ENCODE measurements at regions not wholly inside any gene's neighbourhood (a gene's known extent, or its start where the extent isn't known, plus 50 kb on each side); places are given as distances from the start of the nearest gene placed in this dataset.
A peak's percentile ranks its signal among the peaks of the same experiment; 100 is the strongest.

- no peaks in the 10 kb centered on the region for H3K9me1 ChIP-seq (replicated peaks; ENCODE audit: control insufficient read depth, extremely low read depth, insufficient read depth, low read length)
- no peaks in the 10 kb centered on the region for H3K79me2 ChIP-seq (ENCODE audit: control insufficient read depth, insufficient read depth, low read length)
- H3K27me3 ChIP-seq (ENCODE audit: control insufficient read depth in 2 of 2, insufficient read depth in 2 of 2, low read length in 2 of 2), result no peaks in the 10 kb centered on the region
- dilution Hi-C loops (cut with MboI; ENCODE audit: extremely low pct_ligation_motif_present, low sequenced_read_pairs), result no loop called here
- DNase-seq (ENCODE audit: low read depth, low spot score) (no peak), FAIRE-seq (peak; percentile 68)
- ChIA-PET CTCF (interaction anchor here (1.2 to 2.5 kb wide), 4 partner anchors 15 to 48 kb away, joined by 3 to 7 read pairs (median 4); no protein-coding TSS in a partner anchor), POLR2A (no interaction called here)
- no peak overlapping the region for H3K9ac ChIP-seq (replicated peaks; ENCODE audit: extremely low read depth, insufficient read depth, low read length)
- no peaks in the 10 kb centered on the region for H3K36me3 ChIP-seq (ENCODE audit: control insufficient read depth in 2 of 2, extremely low read depth in 1 of 2, insufficient read depth in 2 of 2, low read length in 2 of 2)
- H3K4me3 ChIP-seq (replicated peaks in 1 of 3; ENCODE audit: insufficient read depth in 1 of 3, low read depth in 1 of 3, low read length in 3 of 3), result no peak overlapping the region
- H3K4me1 ChIP-seq (ENCODE audit: control insufficient read depth, extremely low read depth, insufficient read depth, low read length), result no peaks in the 10 kb centered on the region
- intact Hi-C loops (cut with micrococcal nuclease), result no loop called here
- no peak overlapping the region for H3K4me2 ChIP-seq (ENCODE audit: insufficient read depth, low read length)
- BruUV-seq (replicated peaks), result no TSS peak
- no peaks in the 10 kb centered on the region for H4K20me1 ChIP-seq (replicated peaks; ENCODE audit: control insufficient read depth, extremely low read depth, insufficient read depth, low read length)
- H2AFZ ChIP-seq (ENCODE audit: low read depth, low read length), result no peak overlapping the region
- H3K9me3 ChIP-seq (replicated peaks; ENCODE audit: control insufficient read depth, insufficient read depth, low read length), result no peaks in the 10 kb centered on the region
- TF ChIP-seq FOS (IDR thresholded peaks at IDR 0.05; ENCODE audit: borderline replicate concordance, insufficient read depth, low read length) (no peak), MYC (IDR thresholded peaks at IDR 0.05; ENCODE audit: low read depth, low read length) (no peak), EZH2 (IDR thresholded peaks at IDR 0.05; ENCODE audit: borderline replicate concordance, low read depth, low read length, severe bottlenecking) (no peak), POLR2AphosphoS5 (IDR thresholded peaks at IDR 0.05; ENCODE audit: insufficient read depth, low read depth, low read length) (no peak), GATA2 (IDR thresholded peaks at IDR 0.05; ENCODE audit: insufficient read depth, insufficient read length, low read depth, low read length) (no peak), MAX (IDR thresholded peaks at IDR 0.05; ENCODE audit: insufficient read depth, insufficient read length) (no peak), POLR2A (IDR thresholded peaks at IDR 0.05; ENCODE audit: low read depth, low read length) (no peak), JUN (IDR thresholded peaks at IDR 0.05; ENCODE audit: borderline replicate concordance, insufficient read depth, insufficient read length, low read depth) (no peak)
- TF ChIP-seq, protein P1, sequence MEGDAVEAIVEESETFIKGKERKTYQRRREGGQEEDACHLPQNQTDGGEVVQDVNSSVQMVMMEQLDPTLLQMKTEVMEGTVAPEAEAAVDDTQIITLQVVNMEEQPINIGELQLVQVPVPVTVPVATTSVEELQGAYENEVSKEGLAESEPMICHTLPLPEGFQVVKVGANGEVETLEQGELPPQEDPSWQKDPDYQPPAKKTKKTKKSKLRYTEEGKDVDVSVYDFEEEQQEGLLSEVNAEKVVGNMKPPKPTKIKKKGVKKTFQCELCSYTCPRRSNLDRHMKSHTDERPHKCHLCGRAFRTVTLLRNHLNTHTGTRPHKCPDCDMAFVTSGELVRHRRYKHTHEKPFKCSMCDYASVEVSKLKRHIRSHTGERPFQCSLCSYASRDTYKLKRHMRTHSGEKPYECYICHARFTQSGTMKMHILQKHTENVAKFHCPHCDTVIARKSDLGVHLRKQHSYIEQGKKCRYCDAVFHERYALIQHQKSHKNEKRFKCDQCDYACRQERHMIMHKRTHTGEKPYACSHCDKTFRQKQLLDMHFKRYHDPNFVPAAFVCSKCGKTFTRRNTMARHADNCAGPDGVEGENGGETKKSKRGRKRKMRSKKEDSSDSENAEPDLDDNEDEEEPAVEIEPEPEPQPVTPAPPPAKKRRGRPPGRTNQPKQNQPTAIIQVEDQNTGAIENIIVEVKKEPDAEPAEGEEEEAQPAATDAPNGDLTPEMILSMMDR (IDR thresholded peaks at IDR 0.05; ENCODE audit: extremely low read depth in 1 of 2, insufficient read depth in 1 of 2, low read depth in 1 of 2, low read length in 2 of 2), result no peak
- H3K27ac ChIP-seq (ENCODE audit: insufficient read depth, low read depth, low read length), result no peak overlapping the region
These were observed 88.3 kb upstream of the MBOAT2 start for GRCh38 chr2:9091811-9092210.
